ENCODE measurements at regions not wholly inside any gene's neighbourhood (a gene's known extent, or its start where the extent isn't known, plus 50 kb on each side); places are given as distances from the start of the nearest gene placed in this dataset.
"Not testable (repeated sequence)": the region's sequence is repeated elsewhere in the genome, so short reads cannot be mapped to it uniquely, and the experiment has no call there.

DNA sequence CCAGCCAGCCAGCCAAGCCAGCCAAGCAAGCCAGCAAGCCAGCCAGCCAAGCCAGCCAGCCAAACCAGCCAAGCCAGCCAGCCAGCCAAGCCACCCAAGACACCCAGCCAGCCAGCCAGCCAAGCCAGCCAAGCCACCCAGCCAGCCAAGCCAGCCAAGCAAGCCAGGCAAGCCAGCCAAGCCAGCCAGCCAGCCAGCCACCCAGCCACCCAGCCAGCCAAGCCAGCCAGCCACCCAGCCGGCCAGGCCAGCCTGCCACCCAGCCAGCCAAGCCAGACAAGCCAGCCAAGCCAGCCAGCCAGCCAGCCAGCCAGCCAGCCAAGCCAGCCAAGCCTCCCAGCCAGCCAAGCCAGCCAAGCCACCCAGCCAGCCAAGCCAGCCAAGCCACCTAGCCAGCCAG lies 333.6 kb upstream of the PLGLB2 start:
- TF ChIP-seq, protein P1, sequence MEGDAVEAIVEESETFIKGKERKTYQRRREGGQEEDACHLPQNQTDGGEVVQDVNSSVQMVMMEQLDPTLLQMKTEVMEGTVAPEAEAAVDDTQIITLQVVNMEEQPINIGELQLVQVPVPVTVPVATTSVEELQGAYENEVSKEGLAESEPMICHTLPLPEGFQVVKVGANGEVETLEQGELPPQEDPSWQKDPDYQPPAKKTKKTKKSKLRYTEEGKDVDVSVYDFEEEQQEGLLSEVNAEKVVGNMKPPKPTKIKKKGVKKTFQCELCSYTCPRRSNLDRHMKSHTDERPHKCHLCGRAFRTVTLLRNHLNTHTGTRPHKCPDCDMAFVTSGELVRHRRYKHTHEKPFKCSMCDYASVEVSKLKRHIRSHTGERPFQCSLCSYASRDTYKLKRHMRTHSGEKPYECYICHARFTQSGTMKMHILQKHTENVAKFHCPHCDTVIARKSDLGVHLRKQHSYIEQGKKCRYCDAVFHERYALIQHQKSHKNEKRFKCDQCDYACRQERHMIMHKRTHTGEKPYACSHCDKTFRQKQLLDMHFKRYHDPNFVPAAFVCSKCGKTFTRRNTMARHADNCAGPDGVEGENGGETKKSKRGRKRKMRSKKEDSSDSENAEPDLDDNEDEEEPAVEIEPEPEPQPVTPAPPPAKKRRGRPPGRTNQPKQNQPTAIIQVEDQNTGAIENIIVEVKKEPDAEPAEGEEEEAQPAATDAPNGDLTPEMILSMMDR (IDR thresholded peaks at IDR 0.05; ENCODE audit: insufficient read depth, low read length): not testable (repeated sequence)
- TF ChIP-seq POLR2AphosphoS5 (IDR thresholded peaks at IDR 0.05; ENCODE audit: low read depth): not testable (repeated sequence)
